A549 (cell line): ENCODE measurements at regions not wholly inside any gene's neighbourhood (a gene's known extent, or its start where the extent isn't known, plus 50 kb on each side); places are given as distances from the start of the nearest gene placed in this dataset.

Source experiments
- ATAC-seq, 2 experiments: fragments of 200-7000 bp in 1 of 2; fragments of >200 bp in 1 of 2; cut with Nextera tagmentation in 1 of 2; cut with Tn5 transposase in 1 of 2; 3 replicates each; pipeline versions ENCODE4 v1.8.0 to v1.9.1; 2018 to 2020; ENCODE audit warnings: mild to moderate bottlenecking in 1 of 2, moderate library complexity in 1 of 2
- CTCF ChIA-PET: fragments of 300-600 bp; sonication (Branson Sonifier 250); formaldehyde crosslinking; extraction: SDS; loops from one replicate; lab custom pipeline; 2021; ENCODE audit warnings: antibody characterized with exemption, inconsistent platforms; lab: Yijun Ruan, JAX
- POLR2A ChIA-PET: fragments of 350-600 bp; formaldehyde crosslinking; extraction: SDS; loops from one replicate; lab custom pipeline; 2021; ENCODE audit warnings: antibody characterized with exemption, inconsistent platforms; lab: Yijun Ruan, JAX
- DNase-seq, 2 experiments: peaks; one replicate each; pipeline versions ENCODE4 v3.0.0 to v3.0.0-alpha.2; 2011 to 2016; ENCODE audit warnings: low read depth in 1 of 2, low spot score in 1 of 2
- FAIRE-seq: peaks from 2 replicates; lab custom pipeline; 2011; peaks lifted over from hg19 to GRCh38; lab: Jason Lieb, UNC
- H3K27ac ChIP-seq, 2 experiments: fragments of >200 bp; sonication (Bioruptor Twin); formaldehyde crosslinking; 3 replicates each; pipeline ENCODE4 v1.5.1; 2016 to 2017
- H3K4me1 ChIP-seq: fragments of >200 bp; sonication (Bioruptor Twin); formaldehyde crosslinking; 3 replicates; pipeline ENCODE4 v1.6.1; 2016
- H3K4me2 ChIP-seq: fragments of >200 bp; sonication (Bioruptor Twin); formaldehyde crosslinking; 3 replicates; pipeline ENCODE4 v1.6.1; 2016
- H3K4me3 ChIP-seq: fragments of >200 bp; sonication (Bioruptor Twin); formaldehyde crosslinking; 3 replicates; pipeline ENCODE4 v1.5.1; 2016
- H3K9me3 ChIP-seq: fragments of >200 bp; sonication (Bioruptor Twin); formaldehyde crosslinking; 3 replicates; pipeline ENCODE4 v1.6.1; 2016
- BHLHE40 ChIP-seq: IDR thresholded peaks from 2 replicates; pipeline ENCODE4 v1.6.1; 2012; ENCODE audit warnings: low read depth, low read length, inconsistent platforms
- CBX8 ChIP-seq: fragments of 200-600 bp; sonication (generic); IDR thresholded peaks from 2 replicates; pipeline ENCODE4 v1.6.1; 2016
- CEBPB ChIP-seq, 2 experiments: fragments of >200 bp in 1 of 2; sonication (Bioruptor Twin) in 1 of 2; formaldehyde crosslinking in 1 of 2; IDR thresholded peaks; 2 replicates each; pipeline ENCODE4 v1.6.1; 2012 to 2016
- CHD2 ChIP-seq: fragments of 150-350 bp; IDR thresholded peaks from 2 replicates; pipeline ENCODE4 v1.6.1; 2014; ENCODE audit warnings: low read length; ENCODE audit not compliant: partially characterized antibody
- EHF ChIP-seq: fragments of 250-450 bp; sonication (Bioruptor Pico); IDR thresholded peaks from 2 replicates; pipeline ENCODE4 v1.5.0; 2020; ENCODE audit warnings: mild to moderate bottlenecking
- EP300 ChIP-seq, 2 experiments: fragments of >200 bp; sonication (Bioruptor Twin); formaldehyde crosslinking; IDR thresholded peaks; 2 replicates in 1 of 2; 3 replicates in 1 of 2; pipeline ENCODE4 v1.6.1; 2016 to 2017
- HOXA7 ChIP-seq: fragments of 250-450 bp; sonication (Bioruptor Pico); IDR thresholded peaks from 2 replicates; pipeline ENCODE4 v1.5.0; 2020; ENCODE audit warnings: mild to moderate bottlenecking, moderate library complexity
- KDM1A ChIP-seq: fragments of 200-600 bp; sonication (generic); IDR thresholded peaks from 2 replicates; pipeline ENCODE4 v1.6.1; 2016; ENCODE audit warnings: low read depth, mild to moderate bottlenecking
- KDM5A ChIP-seq: fragments of 200-600 bp; sonication (generic); IDR thresholded peaks from 2 replicates; pipeline ENCODE4 v1.6.1; 2016; ENCODE audit warnings: antibody characterized with exemption, mild to moderate bottlenecking
- MAZ ChIP-seq: fragments of 150-350 bp; IDR thresholded peaks from 2 replicates; pipeline ENCODE4 v1.6.1; 2014; ENCODE audit warnings: antibody characterized with exemption, low read depth, low read length, borderline replicate concordance
- NFE2L2 ChIP-seq: fragments of 150-350 bp; conservative IDR thresholded peaks from 2 replicates; pipeline ENCODE4 v1.6.1; 2014; ENCODE audit warnings: low read length
- NPAS2 ChIP-seq: fragments of 250-450 bp; sonication (Bioruptor Pico); IDR thresholded peaks from 2 replicates; pipeline ENCODE4 v1.8.0; 2022; ENCODE audit warnings: mild to moderate bottlenecking, moderate library complexity, borderline replicate concordance
- NR3C1 ChIP-seq: fragments of >200 bp; sonication (Bioruptor Twin); formaldehyde crosslinking; IDR thresholded peaks from 3 replicates; pipeline ENCODE4 v1.6.1; 2017
- PHF8 ChIP-seq: fragments of 200-600 bp; sonication (generic); IDR thresholded peaks from 2 replicates; pipeline ENCODE4 v1.6.1; 2016; ENCODE audit warnings: low read depth, mild to moderate bottlenecking, antibody characterized with exemption, moderate library complexity, borderline replicate concordance
- POLR2AphosphoS2 ChIP-seq: conservative IDR thresholded peaks from 2 replicates; pipeline ENCODE4 v1.6.1; 2012; ENCODE audit warnings: low read length, improper control_type of control experiment, inconsistent platforms
- RARB ChIP-seq: fragments of 250-450 bp; sonication (Bioruptor Pico); IDR thresholded peaks from 2 replicates; pipeline ENCODE4 v1.8.0; 2021; ENCODE audit warnings: mild to moderate bottlenecking, moderate library complexity
- TP53 ChIP-seq: fragments of 250-450 bp; sonication (Bioruptor Pico); IDR thresholded peaks from 2 replicates; pipeline ENCODE4 v1.5.0; 2021; ENCODE audit warnings: mild to moderate bottlenecking, moderate library complexity
- WGBS: methylation state at CpG from one replicate; pipeline ENCODE4 v1.1.6; 2017; ENCODE audit errors: missing lambda C conversion rate; 5-methylcytosine and 5-hydroxymethylcytosine counted together
- TF ChIP-seq, protein P1 (sequence below): fragments of 250-450 bp; sonication (Bioruptor Pico); IDR thresholded peaks from 2 replicates; pipeline ENCODE4 v1.5.0; 2021; ENCODE audit warnings: mild to moderate bottlenecking, moderate library complexity, borderline replicate concordance
- TF ChIP-seq, protein P2 (sequence below): IDR thresholded peaks from 2 replicates; pipeline ENCODE4 v1.6.1; 2012
- TF ChIP-seq, protein P3 (sequence below): fragments of 150-350 bp; IDR thresholded peaks from 2 replicates; pipeline ENCODE4 v1.6.1; 2014; ENCODE audit warnings: low read depth, mild to moderate bottlenecking, low read length
- TF ChIP-seq, protein P4 (sequence below): fragments of 200-600 bp; sonication (generic); IDR thresholded peaks from 2 replicates; pipeline ENCODE4 v1.6.1; 2016; ENCODE audit warnings: antibody characterized with exemption, mild to moderate bottlenecking, moderate library complexity
- TF ChIP-seq, protein P5 (sequence below): IDR thresholded peaks from 2 replicates; pipeline ENCODE4 v1.6.1; 2012

DNA sequence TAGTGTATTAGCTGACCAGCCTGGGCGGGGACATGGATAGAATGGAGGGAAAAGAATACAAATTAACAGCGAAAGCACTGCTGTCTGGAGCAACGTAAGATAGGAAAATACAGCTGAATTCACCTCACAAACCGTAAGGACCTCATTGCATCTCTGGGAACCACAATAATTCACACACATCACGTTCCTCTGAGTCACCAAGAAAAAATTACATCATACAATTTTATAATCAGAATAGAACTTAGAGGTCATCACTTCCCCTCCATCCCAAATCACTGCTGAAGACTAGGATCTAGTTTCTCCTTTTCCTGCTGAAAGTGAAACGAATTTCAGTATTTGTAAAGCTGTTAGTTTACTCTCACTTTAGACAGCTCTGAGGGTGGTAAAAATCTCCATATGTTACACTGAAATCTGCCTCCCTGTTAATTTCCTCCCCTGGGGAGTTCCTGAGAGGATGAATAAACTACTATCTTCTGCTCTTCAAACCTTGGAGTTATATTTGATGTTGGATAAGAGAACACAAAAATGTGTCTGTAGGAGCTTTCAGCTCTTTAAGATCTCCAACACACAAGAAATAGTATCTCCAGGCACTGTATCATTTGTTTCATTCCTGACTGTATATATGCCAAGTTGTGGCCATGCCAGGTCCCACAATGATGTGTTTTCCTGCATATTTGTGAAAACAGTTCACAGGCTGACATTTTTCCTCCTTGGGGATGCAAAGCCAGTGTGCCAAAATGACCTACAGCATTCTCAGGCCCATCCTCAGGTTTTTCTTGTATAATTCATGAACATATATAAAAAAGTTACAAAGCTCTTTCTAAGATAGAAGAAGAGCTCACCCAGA is 63.8 kb upstream of the SSTR1 start:
- H3K27ac ChIP-seq: no peak overlapping the region
- no peak overlapping the region for H3K4me3 ChIP-seq
- TF ChIP-seq, protein P1, sequence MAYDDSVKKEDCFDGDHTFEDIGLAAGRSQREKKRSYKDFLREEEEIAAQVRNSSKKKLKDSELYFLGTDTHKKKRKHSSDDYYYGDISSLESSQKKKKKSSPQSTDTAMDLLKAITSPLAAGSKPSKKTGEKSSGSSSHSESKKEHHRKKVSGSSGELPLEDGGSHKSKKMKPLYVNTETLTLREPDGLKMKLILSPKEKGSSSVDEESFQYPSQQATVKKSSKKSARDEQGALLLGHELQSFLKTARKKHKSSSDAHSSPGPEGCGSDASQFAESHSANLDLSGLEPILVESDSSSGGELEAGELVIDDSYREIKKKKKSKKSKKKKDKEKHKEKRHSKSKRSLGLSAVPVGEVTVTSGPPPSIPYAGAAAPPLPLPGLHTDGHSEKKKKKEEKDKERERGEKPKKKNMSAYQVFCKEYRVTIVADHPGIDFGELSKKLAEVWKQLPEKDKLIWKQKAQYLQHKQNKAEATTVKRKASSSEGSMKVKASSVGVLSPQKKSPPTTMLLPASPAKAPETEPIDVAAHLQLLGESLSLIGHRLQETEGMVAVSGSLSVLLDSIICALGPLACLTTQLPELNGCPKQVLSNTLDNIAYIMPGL (CRISPR knock-in tag): no peak
- TF ChIP-seq CHD2 (no peak), MAZ (no peak), EHF (CRISPR knock-in tag) (no peak), NPAS2 (CRISPR knock-in tag) (no peak), POLR2AphosphoS2 (no peak), NFE2L2 (no peak), CEBPB (IDR thresholded peaks at IDR 0.05) (no peak), NR3C1 (no peak), TP53 (CRISPR knock-in tag) (no peak), HOXA7 (no peak)
- TF ChIP-seq, protein P2, sequence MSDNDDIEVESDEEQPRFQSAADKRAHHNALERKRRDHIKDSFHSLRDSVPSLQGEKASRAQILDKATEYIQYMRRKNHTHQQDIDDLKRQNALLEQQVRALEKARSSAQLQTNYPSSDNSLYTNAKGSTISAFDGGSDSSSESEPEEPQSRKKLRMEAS: no peak
- TF ChIP-seq, protein P3, sequence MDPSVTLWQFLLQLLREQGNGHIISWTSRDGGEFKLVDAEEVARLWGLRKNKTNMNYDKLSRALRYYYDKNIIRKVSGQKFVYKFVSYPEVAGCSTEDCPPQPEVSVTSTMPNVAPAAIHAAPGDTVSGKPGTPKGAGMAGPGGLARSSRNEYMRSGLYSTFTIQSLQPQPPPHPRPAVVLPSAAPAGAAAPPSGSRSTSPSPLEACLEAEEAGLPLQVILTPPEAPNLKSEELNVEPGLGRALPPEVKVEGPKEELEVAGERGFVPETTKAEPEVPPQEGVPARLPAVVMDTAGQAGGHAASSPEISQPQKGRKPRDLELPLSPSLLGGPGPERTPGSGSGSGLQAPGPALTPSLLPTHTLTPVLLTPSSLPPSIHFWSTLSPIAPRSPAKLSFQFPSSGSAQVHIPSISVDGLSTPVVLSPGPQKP: no peak
- TF ChIP-seq, protein P4, sequence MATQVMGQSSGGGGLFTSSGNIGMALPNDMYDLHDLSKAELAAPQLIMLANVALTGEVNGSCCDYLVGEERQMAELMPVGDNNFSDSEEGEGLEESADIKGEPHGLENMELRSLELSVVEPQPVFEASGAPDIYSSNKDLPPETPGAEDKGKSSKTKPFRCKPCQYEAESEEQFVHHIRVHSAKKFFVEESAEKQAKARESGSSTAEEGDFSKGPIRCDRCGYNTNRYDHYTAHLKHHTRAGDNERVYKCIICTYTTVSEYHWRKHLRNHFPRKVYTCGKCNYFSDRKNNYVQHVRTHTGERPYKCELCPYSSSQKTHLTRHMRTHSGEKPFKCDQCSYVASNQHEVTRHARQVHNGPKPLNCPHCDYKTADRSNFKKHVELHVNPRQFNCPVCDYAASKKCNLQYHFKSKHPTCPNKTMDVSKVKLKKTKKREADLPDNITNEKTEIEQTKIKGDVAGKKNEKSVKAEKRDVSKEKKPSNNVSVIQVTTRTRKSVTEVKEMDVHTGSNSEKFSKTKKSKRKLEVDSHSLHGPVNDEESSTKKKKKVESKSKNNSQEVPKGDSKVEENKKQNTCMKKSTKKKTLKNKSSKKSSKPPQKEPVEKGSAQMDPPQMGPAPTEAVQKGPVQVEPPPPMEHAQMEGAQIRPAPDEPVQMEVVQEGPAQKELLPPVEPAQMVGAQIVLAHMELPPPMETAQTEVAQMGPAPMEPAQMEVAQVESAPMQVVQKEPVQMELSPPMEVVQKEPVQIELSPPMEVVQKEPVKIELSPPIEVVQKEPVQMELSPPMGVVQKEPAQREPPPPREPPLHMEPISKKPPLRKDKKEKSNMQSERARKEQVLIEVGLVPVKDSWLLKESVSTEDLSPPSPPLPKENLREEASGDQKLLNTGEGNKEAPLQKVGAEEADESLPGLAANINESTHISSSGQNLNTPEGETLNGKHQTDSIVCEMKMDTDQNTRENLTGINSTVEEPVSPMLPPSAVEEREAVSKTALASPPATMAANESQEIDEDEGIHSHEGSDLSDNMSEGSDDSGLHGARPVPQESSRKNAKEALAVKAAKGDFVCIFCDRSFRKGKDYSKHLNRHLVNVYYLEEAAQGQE: no peak
- no peak for ATAC-seq
- no peak for FAIRE-seq
- CTCF ChIA-PET: no interaction called here
- H3K9me3 ChIP-seq: no peaks in the 10 kb centered on the region
- WGBS: 6% methylated on average over 6 of the region's 6 CpGs
- POLR2A ChIA-PET: no interaction called here
- H3K4me2 ChIP-seq: no peak overlapping the region
- no peak for DNase-seq
- H3K4me1 ChIP-seq: no peaks in the 10 kb centered on the region

DNA sequence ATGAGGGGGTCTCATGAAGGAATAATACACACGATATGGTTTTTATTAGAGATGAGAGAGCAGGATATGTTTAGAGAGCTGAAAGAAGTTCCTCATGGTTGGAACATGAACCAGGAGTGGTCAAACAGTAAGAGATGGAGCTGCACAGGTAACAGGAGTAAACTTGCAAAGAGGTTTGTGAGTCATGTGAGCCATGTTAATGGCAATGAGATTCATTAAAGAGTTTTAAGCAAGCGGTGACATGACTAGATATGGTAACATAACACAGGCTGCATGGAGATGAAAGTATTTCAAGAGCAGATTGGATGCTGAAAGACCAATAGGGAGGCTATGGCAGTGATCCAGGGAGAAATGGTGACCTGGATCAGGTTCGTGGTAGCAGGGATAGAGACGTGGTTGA is 62.6 kb upstream of the SSTR1 start:
- Histone ChIP-seq H3K4me3 (no peak overlapping the region), H3K27ac (no peak overlapping the region), H3K9me3 (no peaks in the 10 kb centered on the region), H3K4me2 (no peak overlapping the region), H3K4me1 (no peaks in the 10 kb centered on the region)
- ATAC-seq: no peak
- no peak for TF ChIP-seq RARB (CRISPR knock-in tag)
- no peak for TF ChIP-seq CBX8
- TF ChIP-seq KDM5A: no peak
- no peak for TF ChIP-seq PHF8
- TF ChIP-seq MAZ: no peak
- TF ChIP-seq EP300 (IDR thresholded peaks at IDR 0.05): no peak
- no peak for TF ChIP-seq BHLHE40
- TF ChIP-seq NR3C1: no peak
- TF ChIP-seq, protein P5, sequence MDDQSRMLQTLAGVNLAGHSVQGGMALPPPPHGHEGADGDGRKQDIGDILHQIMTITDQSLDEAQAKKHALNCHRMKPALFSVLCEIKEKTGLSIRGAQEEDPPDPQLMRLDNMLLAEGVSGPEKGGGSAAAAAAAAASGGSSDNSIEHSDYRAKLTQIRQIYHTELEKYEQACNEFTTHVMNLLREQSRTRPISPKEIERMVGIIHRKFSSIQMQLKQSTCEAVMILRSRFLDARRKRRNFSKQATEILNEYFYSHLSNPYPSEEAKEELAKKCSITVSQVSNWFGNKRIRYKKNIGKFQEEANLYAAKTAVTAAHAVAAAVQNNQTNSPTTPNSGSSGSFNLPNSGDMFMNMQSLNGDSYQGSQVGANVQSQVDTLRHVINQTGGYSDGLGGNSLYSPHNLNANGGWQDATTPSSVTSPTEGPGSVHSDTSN: no peak
- TF ChIP-seq KDM1A: no peak
- FAIRE-seq: no peak
- DNase-seq: no peak
- WGBS: 15% methylated on average over 4 of the region's 4 CpGs
- CTCF ChIA-PET: no interaction called here
- POLR2A ChIA-PET: no interaction called here
